ENCODE measurements at regions not wholly inside any gene's neighbourhood (a gene's known extent, or its start where the extent isn't known, plus 50 kb on each side); places are given as distances from the start of the nearest gene placed in this dataset.

GRCh38 chr14:36450550-36450949 is 69.5 kb downstream of the NKX2-1 start:
- TF ChIP-seq EZH2 (IDR thresholded peaks at IDR 0.05; ENCODE audit: borderline replicate concordance, insufficient read depth, low read depth, low read length, poor library complexity, severe bottlenecking) (no peak), CTCF (IDR thresholded peaks at IDR 0.05) (no peak)
